ENCODE measurements at regions not wholly inside any gene's neighbourhood (a gene's known extent, or its start where the extent isn't known, plus 50 kb on each side); places are given as distances from the start of the nearest gene placed in this dataset.
"Not testable (repeated sequence)": the region's sequence is repeated elsewhere in the genome, so short reads cannot be mapped to it uniquely, and the experiment has no call there.

DNA sequence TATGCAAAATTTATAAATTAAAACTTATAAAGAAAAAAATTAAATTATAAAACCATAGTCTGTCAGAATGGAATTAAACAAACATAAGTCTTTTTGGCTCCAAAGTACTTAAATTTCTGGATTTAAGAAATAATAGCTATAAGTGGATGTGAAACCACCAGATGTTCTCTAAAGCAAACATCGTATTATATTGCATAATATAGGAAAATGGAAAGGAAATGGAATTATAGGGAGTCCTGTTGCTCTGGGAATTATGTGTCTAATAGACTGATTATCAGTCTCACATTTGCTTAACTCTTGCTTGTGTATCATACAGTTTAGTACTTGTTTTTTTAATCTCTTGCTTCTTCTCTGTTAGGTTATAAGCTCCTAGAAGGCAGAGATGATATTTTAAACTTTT, 819.2 kb downstream of the RAPGEF2 start:
- Histone ChIP-seq H3K4me3 (replicated peaks in 1 of 3) (no peak overlapping the region), H3K4me1 (no peaks in the 10 kb centered on the region), H3K36me3 (no peaks in the 10 kb centered on the region), H3K9me3 (no peaks in the 10 kb centered on the region), H3K27me3 (no peaks in the 10 kb centered on the region), H3K27ac (no peak overlapping the region)
- intact Hi-C loops (cut with DNase I), result no loop called here
- no peak for DNase-seq
- TF ChIP-seq, protein P1, sequence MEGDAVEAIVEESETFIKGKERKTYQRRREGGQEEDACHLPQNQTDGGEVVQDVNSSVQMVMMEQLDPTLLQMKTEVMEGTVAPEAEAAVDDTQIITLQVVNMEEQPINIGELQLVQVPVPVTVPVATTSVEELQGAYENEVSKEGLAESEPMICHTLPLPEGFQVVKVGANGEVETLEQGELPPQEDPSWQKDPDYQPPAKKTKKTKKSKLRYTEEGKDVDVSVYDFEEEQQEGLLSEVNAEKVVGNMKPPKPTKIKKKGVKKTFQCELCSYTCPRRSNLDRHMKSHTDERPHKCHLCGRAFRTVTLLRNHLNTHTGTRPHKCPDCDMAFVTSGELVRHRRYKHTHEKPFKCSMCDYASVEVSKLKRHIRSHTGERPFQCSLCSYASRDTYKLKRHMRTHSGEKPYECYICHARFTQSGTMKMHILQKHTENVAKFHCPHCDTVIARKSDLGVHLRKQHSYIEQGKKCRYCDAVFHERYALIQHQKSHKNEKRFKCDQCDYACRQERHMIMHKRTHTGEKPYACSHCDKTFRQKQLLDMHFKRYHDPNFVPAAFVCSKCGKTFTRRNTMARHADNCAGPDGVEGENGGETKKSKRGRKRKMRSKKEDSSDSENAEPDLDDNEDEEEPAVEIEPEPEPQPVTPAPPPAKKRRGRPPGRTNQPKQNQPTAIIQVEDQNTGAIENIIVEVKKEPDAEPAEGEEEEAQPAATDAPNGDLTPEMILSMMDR (IDR thresholded peaks at IDR 0.05), result no peak
- no peak for TF ChIP-seq POLR2A (IDR thresholded peaks at IDR 0.05)
- 67 to 74% methylated on average over 1 of the region's 1 CpG for WGBS, 2 donors

DNA sequence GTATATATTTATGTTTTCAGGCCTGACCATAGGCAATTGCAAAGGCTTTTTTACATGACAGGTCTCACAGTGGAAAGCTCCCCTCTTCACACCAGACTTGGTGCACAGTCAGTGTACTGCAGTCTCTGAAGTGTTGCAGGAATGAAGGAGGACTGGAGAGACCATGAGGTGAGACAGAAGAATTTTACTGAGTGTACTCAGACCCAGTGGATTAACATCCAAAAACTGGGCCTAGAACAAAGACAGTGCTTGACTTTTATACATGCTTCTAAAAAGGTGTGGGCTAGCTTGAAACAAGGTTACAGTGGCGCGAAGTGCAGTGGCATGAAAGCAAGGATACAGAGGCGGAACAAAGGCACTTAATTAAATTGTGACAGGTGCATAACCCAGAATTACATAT, 822.9 kb downstream of the RAPGEF2 start:
- WGBS, 2 donors, result 93 to 97% methylated on average over 3 of the region's 3 CpGs
- intact Hi-C loops (cut with DNase I), result no loop called here
- H3K27ac ChIP-seq, result no peak overlapping the region

DNA sequence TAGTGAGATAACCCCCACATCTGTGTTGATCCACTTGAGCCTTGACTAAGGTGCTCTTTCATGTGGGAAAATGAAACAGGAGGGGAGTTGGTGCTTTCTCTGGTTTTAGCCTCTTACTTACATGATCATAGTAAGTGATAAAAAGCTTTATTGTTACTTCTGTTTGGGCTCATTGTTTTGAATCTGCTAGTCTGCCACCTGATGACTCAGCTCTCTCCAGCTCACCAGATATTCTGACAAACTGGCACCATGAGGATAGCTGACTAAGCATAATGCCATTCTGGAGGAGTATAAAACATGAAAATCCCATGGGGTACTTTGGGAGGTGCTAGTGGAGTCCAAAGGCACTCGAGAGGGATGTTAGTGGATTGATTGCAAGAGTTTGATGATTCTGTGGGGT, 824.0 kb downstream of the RAPGEF2 start:
- Histone ChIP-seq H3K4me3 (replicated peaks in 1 of 3) (no peak overlapping the region), H3K36me3 (no peaks in the 10 kb centered on the region), H3K27ac (no peak overlapping the region), H3K27me3 (no peaks in the 10 kb centered on the region), H3K9me3 (no peaks in the 10 kb centered on the region), H3K4me1 (no peaks in the 10 kb centered on the region)
- intact Hi-C loops (cut with DNase I), result no loop called here
- WGBS, 2 donors, result 76 to 82% methylated on average over 1 of the region's 1 CpG
- TF ChIP-seq, protein P1 (IDR thresholded peaks at IDR 0.05), result no peak
- no peak for TF ChIP-seq POLR2A (IDR thresholded peaks at IDR 0.05)
- no peak for DNase-seq

More for the DNA sequence above, 822.9 kb downstream of the RAPGEF2 start:
- DNase-seq, result no peak
- no peaks in the 10 kb centered on the region for H3K36me3 ChIP-seq
- TF ChIP-seq POLR2A (IDR thresholded peaks at IDR 0.05), result no peak
- TF ChIP-seq, protein P1 (IDR thresholded peaks at IDR 0.05), result no peak
- H3K4me1 ChIP-seq, result no peaks in the 10 kb centered on the region
- H3K9me3 ChIP-seq, result no peaks in the 10 kb centered on the region
- no peaks in the 10 kb centered on the region for H3K27me3 ChIP-seq
- H3K4me3 ChIP-seq (replicated peaks in 1 of 3), result no peak overlapping the region

GRCh38 chr4:159927781-159928180, 824.9 kb downstream of the RAPGEF2 start:
- Histone ChIP-seq H3K27ac (no peak overlapping the region), H3K9me3 (no peaks in the 10 kb centered on the region), H3K36me3 (no peaks in the 10 kb centered on the region), H3K4me3 (replicated peaks in 1 of 3) (no peak overlapping the region), H3K4me1 (no peaks in the 10 kb centered on the region), H3K27me3 (no peaks in the 10 kb centered on the region)
- no peak for DNase-seq
- WGBS, 2 donors, result 66 to 85% methylated on average over 6 of the region's 6 CpGs
- intact Hi-C loops (cut with DNase I), result no loop called here
- no peak for TF ChIP-seq POLR2A (IDR thresholded peaks at IDR 0.05)
- TF ChIP-seq, protein P1 (IDR thresholded peaks at IDR 0.05), result no peak

DNA sequence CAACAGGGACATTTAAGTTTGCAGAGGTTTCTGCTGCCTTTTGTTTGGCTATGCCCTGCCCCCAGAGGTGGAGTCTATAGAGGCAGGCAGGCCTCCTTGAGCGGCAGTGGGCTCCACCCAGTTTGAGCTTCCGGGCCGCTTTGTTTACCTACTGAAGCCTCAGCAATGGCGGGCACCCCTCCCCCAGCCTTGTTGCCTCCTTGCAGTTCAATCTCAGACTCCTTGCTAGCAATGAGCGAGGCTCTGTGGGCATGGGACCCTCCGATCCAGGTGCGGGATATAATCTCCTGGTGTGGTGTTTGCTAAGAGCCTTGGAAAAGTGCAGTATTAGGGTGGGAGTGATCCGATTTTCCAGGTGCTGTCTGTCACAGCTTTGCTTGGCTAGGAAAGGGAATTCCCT, 831.7 kb downstream of the RAPGEF2 start:
- H3K27me3 ChIP-seq; DNase-seq; H3K4me1 ChIP-seq; H3K4me3 ChIP-seq (replicated peaks in 1 of 3); H3K9me3 ChIP-seq; H3K36me3 ChIP-seq; H3K27ac ChIP-seq; intact Hi-C loops (cut with DNase I): not testable (repeated sequence)
- WGBS, 2 donors, result 92 to 95% methylated on average over 8 of the region's 8 CpGs

- no peaks in the 10 kb centered on the region for H3K4me1 ChIP-seq
- TF ChIP-seq, protein P1 (IDR thresholded peaks at IDR 0.05), result no peak
- TF ChIP-seq POLR2A (IDR thresholded peaks at IDR 0.05), result no peak
- DNase-seq, result no peak
- H3K9me3 ChIP-seq, result no peaks in the 10 kb centered on the region
- no peaks in the 10 kb centered on the region for H3K27me3 ChIP-seq
- intact Hi-C loops (cut with DNase I), result no loop called here
- 85 to 88% methylated on average over 3 of the region's 3 CpGs for WGBS, 2 donors
- no peaks in the 10 kb centered on the region for H3K36me3 ChIP-seq
- no peak overlapping the region for H3K4me3 ChIP-seq (replicated peaks in 1 of 3)
- H3K27ac ChIP-seq, result no peak overlapping the region
Observed at GRCh38 chr4:159937595-159937994, 834.7 kb downstream of the RAPGEF2 start.

DNA sequence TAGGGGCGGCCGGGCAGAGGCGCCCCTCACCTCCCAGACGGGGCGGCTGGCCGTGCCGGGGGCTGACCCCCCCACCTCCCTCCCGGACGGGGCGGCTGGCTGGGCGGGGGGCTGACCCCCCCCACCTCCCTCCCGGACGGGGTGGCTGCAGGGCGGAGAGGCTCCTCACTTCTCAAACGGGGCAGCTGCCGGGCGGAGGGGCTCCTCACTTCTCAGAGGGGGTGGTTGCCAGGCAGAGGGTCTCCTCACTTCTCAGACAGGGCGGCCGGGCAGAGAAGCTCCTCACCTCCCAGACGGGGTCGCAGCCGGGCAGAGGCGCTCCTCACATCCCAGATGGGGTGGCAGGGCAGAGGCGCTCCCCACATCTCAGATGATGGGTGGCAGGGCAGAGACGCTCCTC, 836.8 kb downstream of the RAPGEF2 start:
- intact Hi-C loops (cut with DNase I); H3K27me3 ChIP-seq; H3K36me3 ChIP-seq; H3K4me1 ChIP-seq; H3K4me3 ChIP-seq (replicated peaks in 1 of 3); H3K9me3 ChIP-seq; DNase-seq; H3K27ac ChIP-seq: not testable (repeated sequence)
- WGBS, 2 donors, result no CpG with 5 or more reads among the region's 25 CpGs
